HepG2 (cell line): ENCODE measurements at regions not wholly inside any gene's neighbourhood (a gene's known extent, or its start where the extent isn't known, plus 50 kb on each side); places are given as distances from the start of the nearest gene placed in this dataset.

Experiments used
- ATF7 ChIP-seq, 2 experiments: fragments of 450-650 bp in 1 of 2; sonication (generic) in 1 of 2; formaldehyde crosslinking in 1 of 2; IDR thresholded peaks; 2 replicates each; pipeline versions ENCODE4 v1.4.0 to v1.6.1; 2016 to 2020; ENCODE audit warnings: antibody characterized with exemption in 1 of 2, mild to moderate bottlenecking in 1 of 2, missing genetic modification reagents in 1 of 2
- CHCHD3 ChIP-seq: sonication (generic); formaldehyde crosslinking; IDR thresholded peaks from 2 replicates; pipeline ENCODE4 v1.8.0; 2022; ENCODE audit warnings: mild to moderate bottlenecking, missing genetic modification reagents, moderate library complexity
- DR1 ChIP-seq: sonication (generic); formaldehyde crosslinking; IDR thresholded peaks from 2 replicates; pipeline ENCODE4 v1.8.0; 2021; ENCODE audit warnings: mild to moderate bottlenecking, missing genetic modification reagents, inconsistent platforms
- ELF1 ChIP-seq: sonication (generic); formaldehyde crosslinking; IDR thresholded peaks from 2 replicates; pipeline ENCODE4 v1.4.0; 2020; ENCODE audit warnings: missing genetic modification reagents
- PCBP1 ChIP-seq: fragments of 200-400 bp; formaldehyde crosslinking; IDR thresholded peaks from 2 replicates; pipeline ENCODE4 v1.6.1; 2017; ENCODE audit warnings: mild to moderate bottlenecking, low read depth, low read length, borderline replicate concordance
- PHF20 ChIP-seq: sonication (generic); formaldehyde crosslinking; IDR thresholded peaks from 2 replicates; pipeline ENCODE4 v1.5.0; 2020; ENCODE audit warnings: mild to moderate bottlenecking, missing genetic modification reagents
- POLR2AphosphoS5 ChIP-seq: IDR thresholded peaks from 2 replicates; pipeline ENCODE4 v1.6.1; 2012; ENCODE audit warnings: low read depth, low read length
- REST ChIP-seq, 2 experiments: IDR thresholded peaks; 2 replicates each; pipeline ENCODE4 v1.6.1; 2011 to 2012; ENCODE audit warnings: low read length in 2 of 2, borderline replicate concordance in 1 of 2, low read depth in 1 of 2, mild to moderate bottlenecking in 1 of 2, moderate library complexity in 1 of 2
- ZNF354B ChIP-seq: sonication (generic); formaldehyde crosslinking; IDR thresholded peaks from 2 replicates; pipeline ENCODE4 v1.8.0; 2022; ENCODE audit warnings: mild to moderate bottlenecking, missing genetic modification reagents
- ZNF777 ChIP-seq: sonication (generic); formaldehyde crosslinking; IDR thresholded peaks from 2 replicates; pipeline ENCODE4 v1.4.0; 2020; ENCODE audit warnings: missing genetic modification reagents
- TF ChIP-seq, protein P1 (sequence below): sonication (generic); formaldehyde crosslinking; IDR thresholded peaks from 2 replicates; pipeline ENCODE4 v1.8.1; 2023; ENCODE audit warnings: missing genetic modification reagents, inconsistent platforms, borderline replicate concordance
- TF ChIP-seq, protein P2 (sequence below): IDR thresholded peaks from 2 replicates; pipeline ENCODE4 v1.6.1; 2012; ENCODE audit warnings: low read depth, low read length, improper control_type of control experiment
- TF ChIP-seq, protein P3 (sequence below): sonication (generic); formaldehyde crosslinking; IDR thresholded peaks from 2 replicates; pipeline ENCODE4 v1.4.0; 2020; ENCODE audit warnings: missing genetic modification reagents

DNA sequence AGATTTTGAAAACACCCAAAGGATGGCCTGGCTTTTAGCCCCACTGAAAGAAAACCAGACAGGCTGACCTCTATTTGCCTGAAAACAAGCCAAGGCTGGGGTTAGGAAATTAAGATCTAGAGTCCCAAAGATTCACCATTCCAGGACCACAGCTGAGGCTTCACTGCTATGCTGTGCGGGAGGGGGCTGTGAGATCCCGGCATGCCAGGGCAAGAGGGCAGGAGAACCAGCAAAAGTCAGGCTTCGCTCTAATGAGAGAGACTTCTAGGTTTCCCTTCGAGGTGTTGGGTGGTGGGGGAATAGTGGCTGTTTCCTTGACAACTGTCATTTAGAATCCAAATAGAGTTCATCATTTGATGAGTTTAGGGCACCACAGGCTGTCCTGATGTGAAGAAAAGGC is 152.9 kb upstream of the NFIB start:
- TF ChIP-seq DR1 (no peak), PHF20 (CRISPR knock-in tag) (no peak), ATF7 (IDR thresholded peaks at IDR 0.05) (no peak), ATF7 (CRISPR knock-in tag; IDR thresholded peaks at IDR 0.05) (no peak), ELF1 (CRISPR knock-in tag) (no peak), PCBP1 (no peak), ZNF777 (CRISPR knock-in tag) (no peak), POLR2AphosphoS5 (no peak), REST (IDR thresholded peaks at IDR 0.05; ENCODE audit: borderline replicate concordance in 1 of 2, low read depth in 1 of 2, low read length in 2 of 2) (no peak), CHCHD3 (no peak), ZNF354B (CRISPR knock-in tag) (no peak)
- TF ChIP-seq, protein P1, sequence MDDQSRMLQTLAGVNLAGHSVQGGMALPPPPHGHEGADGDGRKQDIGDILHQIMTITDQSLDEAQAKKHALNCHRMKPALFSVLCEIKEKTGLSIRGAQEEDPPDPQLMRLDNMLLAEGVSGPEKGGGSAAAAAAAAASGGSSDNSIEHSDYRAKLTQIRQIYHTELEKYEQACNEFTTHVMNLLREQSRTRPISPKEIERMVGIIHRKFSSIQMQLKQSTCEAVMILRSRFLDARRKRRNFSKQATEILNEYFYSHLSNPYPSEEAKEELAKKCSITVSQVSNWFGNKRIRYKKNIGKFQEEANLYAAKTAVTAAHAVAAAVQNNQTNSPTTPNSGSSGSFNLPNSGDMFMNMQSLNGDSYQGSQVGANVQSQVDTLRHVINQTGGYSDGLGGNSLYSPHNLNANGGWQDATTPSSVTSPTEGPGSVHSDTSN (CRISPR knock-in tag): no peak
- TF ChIP-seq, protein P2, sequence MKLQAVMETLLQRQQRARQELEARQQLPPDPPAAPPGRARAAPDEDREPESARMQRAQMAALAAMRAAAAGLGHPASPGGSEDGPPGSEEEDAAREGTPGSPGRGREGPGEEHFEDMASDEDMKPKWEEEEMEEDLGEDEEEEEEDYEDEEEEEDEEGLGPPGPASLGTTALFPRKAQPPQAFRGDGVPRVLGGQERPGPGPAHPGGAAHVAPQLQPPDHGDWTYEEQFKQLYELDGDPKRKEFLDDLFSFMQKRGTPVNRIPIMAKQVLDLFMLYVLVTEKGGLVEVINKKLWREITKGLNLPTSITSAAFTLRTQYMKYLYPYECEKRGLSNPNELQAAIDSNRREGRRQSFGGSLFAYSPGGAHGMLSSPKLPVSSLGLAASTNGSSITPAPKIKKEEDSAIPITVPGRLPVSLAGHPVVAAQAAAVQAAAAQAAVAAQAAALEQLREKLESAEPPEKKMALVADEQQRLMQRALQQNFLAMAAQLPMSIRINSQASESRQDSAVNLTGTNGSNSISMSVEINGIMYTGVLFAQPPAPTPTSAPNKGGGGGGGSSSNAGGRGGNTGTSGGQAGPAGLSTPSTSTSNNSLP: no peak
- TF ChIP-seq, protein P3, sequence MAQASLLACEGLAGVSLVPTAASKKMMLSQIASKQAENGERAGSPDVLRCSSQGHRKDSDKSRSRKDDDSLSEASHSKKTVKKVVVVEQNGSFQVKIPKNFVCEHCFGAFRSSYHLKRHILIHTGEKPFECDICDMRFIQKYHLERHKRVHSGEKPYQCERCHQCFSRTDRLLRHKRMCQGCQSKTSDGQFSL (CRISPR knock-in tag): no peak
